H9 (cell line): ENCODE measurements at regions not wholly inside any gene's neighbourhood (a gene's known extent, or its start where the extent isn't known, plus 50 kb on each side); places are given as distances from the start of the nearest gene placed in this dataset.

Source experiments
- DNase-seq: peaks from one replicate; pipeline ENCODE4 v3.0.0-alpha.2; 2017
- H2AFZ ChIP-seq: one replicate; pipeline ENCODE4 v1.6.1; 2013; ENCODE audit warnings: mild to moderate bottlenecking, low read length, control low read depth, moderate library complexity
- H2AK5ac ChIP-seq: 2 replicates; pipeline ENCODE4 v1.6.1; 2013; ENCODE audit warnings: low read length, control low read depth, mixed read lengths; ENCODE audit not compliant: insufficient read length
- H2BK120ac ChIP-seq: one replicate; pipeline ENCODE4 v1.6.1; 2013; ENCODE audit warnings: low read depth, mild to moderate bottlenecking, low read length, control low read depth, inconsistent platforms; ENCODE audit not compliant: poor library complexity, severe bottlenecking
- H2BK12ac ChIP-seq: 2 replicates; pipeline ENCODE4 v1.6.1; 2013; ENCODE audit warnings: low read length, control low read depth, mixed read lengths, low read depth; ENCODE audit not compliant: insufficient read length
- H2BK15ac ChIP-seq: 2 replicates; pipeline ENCODE4 v1.6.1; 2013; ENCODE audit warnings: low read depth, low read length, control low read depth
- H2BK20ac ChIP-seq: one replicate; pipeline ENCODE4 v1.6.1; 2013; ENCODE audit warnings: low read depth, mild to moderate bottlenecking, low read length, control low read depth, inconsistent platforms; ENCODE audit not compliant: poor library complexity, severe bottlenecking
- H2BK5ac ChIP-seq: 2 replicates; pipeline ENCODE4 v1.6.1; 2013; ENCODE audit warnings: low read length, control low read depth, mixed read lengths; ENCODE audit not compliant: insufficient read length
- H3K14ac ChIP-seq: 2 replicates; pipeline ENCODE4 v1.6.1; 2013; ENCODE audit warnings: low read length, control low read depth; ENCODE audit not compliant: insufficient read depth
- H3K18ac ChIP-seq: 2 replicates; pipeline ENCODE4 v1.6.1; 2013; ENCODE audit warnings: low read depth, mild to moderate bottlenecking, mixed read lengths, low read length, control low read depth; ENCODE audit not compliant: insufficient read length
- H3K23ac ChIP-seq: 2 replicates; pipeline ENCODE4 v1.6.1; 2013; ENCODE audit warnings: low read length, control low read depth, mixed read lengths, low read depth; ENCODE audit not compliant: insufficient read length
- H3K23me2 ChIP-seq: 2 replicates; pipeline ENCODE4 v1.6.1; 2013; ENCODE audit warnings: low read depth, mild to moderate bottlenecking, mixed read lengths, low read length, control low read depth; ENCODE audit not compliant: insufficient read length, poor library complexity, severe bottlenecking
- H3K27ac ChIP-seq: 2 replicates; pipeline ENCODE4 v1.5.1; 2013; ENCODE audit warnings: low read length, control low read depth, mixed read lengths, low read depth; ENCODE audit not compliant: insufficient read length
- H3K27me3 ChIP-seq: 2 replicates; pipeline ENCODE4 v1.6.1; 2013; ENCODE audit warnings: low read length, control low read depth, inconsistent platforms; ENCODE audit not compliant: insufficient read depth
- H3K4ac ChIP-seq: 2 replicates; pipeline ENCODE4 v1.6.1; 2013; ENCODE audit warnings: low read depth, mild to moderate bottlenecking, control low read depth, inconsistent platforms, low read length, moderate library complexity
- H3K4me1 ChIP-seq: 2 replicates; pipeline ENCODE4 v1.6.1; 2013; ENCODE audit warnings: low read length, control low read depth, inconsistent platforms; ENCODE audit not compliant: insufficient read depth
- H3K4me2 ChIP-seq: 2 replicates; pipeline ENCODE4 v1.6.1; 2013; ENCODE audit warnings: low read length, control low read depth, mixed read lengths; ENCODE audit not compliant: insufficient read length, insufficient read depth
- H3K56ac ChIP-seq: 2 replicates; pipeline ENCODE4 v1.6.1; 2013; ENCODE audit warnings: low read depth, mild to moderate bottlenecking, mixed read lengths, low read length, control low read depth; ENCODE audit not compliant: insufficient read length
- H3K79me1 ChIP-seq: 2 replicates; pipeline ENCODE4 v1.6.1; 2013; ENCODE audit warnings: low read depth, mild to moderate bottlenecking, moderate library complexity, low read length, control low read depth, inconsistent platforms; ENCODE audit not compliant: insufficient read depth, poor library complexity, severe bottlenecking
- H3K79me2 ChIP-seq: 2 replicates; pipeline ENCODE4 v1.6.1; 2013; ENCODE audit warnings: low read length, control low read depth, inconsistent platforms; ENCODE audit not compliant: insufficient read depth
- H3K9ac ChIP-seq: 2 replicates; pipeline ENCODE4 v1.6.1; 2013; ENCODE audit warnings: low read length, control low read depth, mixed read lengths; ENCODE audit not compliant: insufficient read length; ENCODE audit errors: extremely low read depth
- H3K9me3 ChIP-seq: one replicate; pipeline ENCODE4 v1.6.1; 2013; ENCODE audit warnings: low read depth, low read length, inconsistent platforms; ENCODE audit not compliant: control insufficient read depth
- H3T11ph ChIP-seq: one replicate; pipeline ENCODE4 v1.6.1; 2013; ENCODE audit warnings: mild to moderate bottlenecking, low read length, control low read depth, inconsistent platforms
- H4K20me1 ChIP-seq: one replicate; pipeline ENCODE4 v1.6.1; 2013; ENCODE audit not compliant: control insufficient read depth, insufficient read length, insufficient read depth
- H4K5ac ChIP-seq: 2 replicates; pipeline ENCODE4 v1.6.1; 2013; ENCODE audit warnings: low read depth, mild to moderate bottlenecking, mixed read lengths, low read length, control low read depth; ENCODE audit not compliant: insufficient read length
- H4K8ac ChIP-seq: replicated peaks from 2 replicates; pipeline ENCODE4 v1.6.1; 2013; ENCODE audit warnings: low read length, control low read depth, mixed read lengths, low read depth; ENCODE audit not compliant: insufficient read length
- H4K91ac ChIP-seq: 2 replicates; pipeline ENCODE4 v1.6.1; 2013; ENCODE audit warnings: low read depth, mild to moderate bottlenecking, moderate library complexity, mixed read lengths, low read length, control low read depth; ENCODE audit not compliant: insufficient read length
- H3K27ac Mint-ChIP-seq, 3 experiments: 2 replicates in 2 of 3; 3 replicates in 1 of 3; pipeline ENCODE4 v1.8.0; 2020 to 2021; ENCODE audit warnings: mixed read lengths in 3 of 3, mild to moderate bottlenecking in 1 of 3, moderate library complexity in 1 of 3
- H3K27me3 Mint-ChIP-seq: 2 replicates; pipeline ENCODE4 v1.8.0; 2021; ENCODE audit warnings: low read depth, mild to moderate bottlenecking, moderate library complexity, mixed read lengths
- H3K36me3 Mint-ChIP-seq, 3 experiments: 2 replicates in 2 of 3; 3 replicates in 1 of 3; pipeline ENCODE4 v1.8.0; 2020 to 2021; ENCODE audit warnings: low read depth in 3 of 3, mixed read lengths in 3 of 3; ENCODE audit not compliant: insufficient read depth in 1 of 3
- H3K4me1 Mint-ChIP-seq, 2 experiments: 2 replicates each; pipeline ENCODE4 v1.8.0; 2020; ENCODE audit warnings: mixed read lengths in 2 of 2
- H3K4me3 Mint-ChIP-seq, 2 experiments: 2 replicates in 1 of 2; 3 replicates in 1 of 2; pipeline ENCODE4 v1.8.0; 2020 to 2021; ENCODE audit warnings: mild to moderate bottlenecking in 2 of 2, mixed read lengths in 2 of 2, moderate library complexity in 1 of 2
- H3K9me3 Mint-ChIP-seq, 2 experiments: 2 replicates in 1 of 2; 3 replicates in 1 of 2; pipeline ENCODE4 v1.8.0; 2020; ENCODE audit warnings: mild to moderate bottlenecking in 2 of 2, mixed read lengths in 2 of 2, moderate library complexity in 1 of 2
- CTCF ChIP-seq: fragments of 200-600 bp; sonication (generic); conservative IDR thresholded peaks from 3 replicates; pipeline ENCODE4 v1.8.0; 2021; ENCODE audit warnings: antibody characterized with exemption, mild to moderate bottlenecking
- WGBS: extraction: QIAGEN DNeasy Blood & Tissue Kit; methylation state at CpG from one replicate; pipeline ENCODE4 v1.1.7; 2013; ENCODE audit warnings: missing lambda C conversion rate, low lambda C conversion rate, mixed read lengths; ENCODE audit not compliant: insufficient read length; ENCODE audit errors: extremely low coverage; 5-methylcytosine and 5-hydroxymethylcytosine counted together

GRCh38 chr7:156145996-156146395, 333.7 kb upstream of the SHH start:
- Mint-ChIP-seq H3K9me3 (no peaks in the 10 kb centered on the region; a peak in 1 of 5 replicates), H3K4me3 (no peak overlapping the region), H3K36me3 (no peaks in the 10 kb centered on the region), H3K27me3 (no peaks in the 10 kb centered on the region; the same call in 1 of the 2 replicates), H3K27ac (no peak overlapping the region; a peak in 1 of 7 replicates), H3K4me1 (peaks cover 3% of the 10 kb centered on the region in 2 experiments)
- no peak overlapping the region for H4K5ac ChIP-seq
- no peaks in the 10 kb centered on the region for H3K79me2 ChIP-seq
- no peak overlapping the region for H3K27ac ChIP-seq
- H2BK12ac ChIP-seq, result no peak overlapping the region
- no peak overlapping the region for H4K8ac ChIP-seq
- H2AFZ ChIP-seq, result no peak overlapping the region
- H3K56ac ChIP-seq, result no peak overlapping the region
- H2BK120ac ChIP-seq, result no peak overlapping the region
- no peaks in the 10 kb centered on the region for H3K23me2 ChIP-seq
- H3K4me2 ChIP-seq, result no peak overlapping the region
- no peak overlapping the region for H4K91ac ChIP-seq
- DNase-seq, result no peak
- H4K20me1 ChIP-seq, result no peaks in the 10 kb centered on the region
- no peak overlapping the region for H2AK5ac ChIP-seq
- H3K9me3 ChIP-seq, result no peaks in the 10 kb centered on the region
- no peak overlapping the region for H2BK20ac ChIP-seq
- no peak overlapping the region for H2BK15ac ChIP-seq
- H3K18ac ChIP-seq, result no peak overlapping the region
- H3K4ac ChIP-seq, result no peak overlapping the region
- H3K4me1 ChIP-seq, result no peaks in the 10 kb centered on the region
- no peak for TF ChIP-seq CTCF
- no peak overlapping the region for H3K9ac ChIP-seq
- no peak overlapping the region for H3K14ac ChIP-seq
- H2BK5ac ChIP-seq, result no peak overlapping the region
- no peak overlapping the region for H3K23ac ChIP-seq
- no peaks in the 10 kb centered on the region for H3K79me1 ChIP-seq
- no CpG with 5 or more reads among the region's 8 CpGs for WGBS
- H3K27me3 ChIP-seq, result no peaks in the 10 kb centered on the region
- H3T11ph ChIP-seq, result no peak overlapping the region
